GM23248 (cell line): ENCODE measurements at regions not wholly inside any gene's neighbourhood (a gene's known extent, or its start where the extent isn't known, plus 50 kb on each side); places are given as distances from the start of the nearest gene placed in this dataset.

ENCODE experiments used
- DNase-seq: peaks from one replicate; pipeline ENCODE4 v3.0.0-alpha.2; 2015
- H2AFZ ChIP-seq: fragments of 200-600 bp; sonication (generic); 2 replicates; pipeline ENCODE4 v1.6.1; 2016; ENCODE audit warnings: antibody characterized with exemption
- H3F3A ChIP-seq: fragments of 200-600 bp; sonication (generic); 2 replicates; pipeline ENCODE4 v1.6.1; 2016; ENCODE audit warnings: mild to moderate bottlenecking, antibody characterized with exemption, mixed run types; ENCODE audit not compliant: insufficient read depth
- H3K27ac ChIP-seq: fragments of 200-600 bp; sonication (generic); 2 replicates; pipeline ENCODE4 v1.5.1; 2016; ENCODE audit warnings: mild to moderate bottlenecking
- H3K27me3 ChIP-seq: fragments of 200-600 bp; sonication (generic); replicated peaks from 2 replicates; pipeline ENCODE4 v1.6.1; 2016; ENCODE audit warnings: mild to moderate bottlenecking; ENCODE audit not compliant: insufficient read depth
- H3K36me3 ChIP-seq: fragments of 200-600 bp; sonication (generic); 2 replicates; pipeline ENCODE4 v1.6.1; 2016; ENCODE audit warnings: low read depth, mild to moderate bottlenecking
- H3K4me1 ChIP-seq: fragments of 200-600 bp; sonication (generic); 2 replicates; pipeline ENCODE4 v1.6.1; 2016; ENCODE audit warnings: mild to moderate bottlenecking; ENCODE audit not compliant: insufficient read depth
- H3K4me2 ChIP-seq: fragments of 200-600 bp; sonication (generic); one replicate; pipeline ENCODE4 v1.6.1; 2016; ENCODE audit warnings: mild to moderate bottlenecking; ENCODE audit not compliant: unreplicated experiment
- H3K4me3 ChIP-seq: fragments of 200-600 bp; sonication (generic); 2 replicates; pipeline ENCODE4 v1.5.1; 2016; ENCODE audit warnings: mild to moderate bottlenecking
- H3K79me2 ChIP-seq: fragments of 200-600 bp; sonication (generic); 2 replicates; pipeline ENCODE4 v1.6.1; 2016; ENCODE audit warnings: mild to moderate bottlenecking; ENCODE audit not compliant: insufficient read depth
- H3K9ac ChIP-seq: fragments of 200-600 bp; sonication (generic); 2 replicates; pipeline ENCODE4 v1.6.1; 2016; ENCODE audit warnings: mild to moderate bottlenecking
- H3K9me2 ChIP-seq: fragments of 200-600 bp; sonication (generic); 2 replicates; pipeline ENCODE4 v1.6.1; 2016; ENCODE audit warnings: mixed run types, mild to moderate bottlenecking, moderate library complexity; ENCODE audit not compliant: insufficient read depth
- H3K9me3 ChIP-seq: fragments of 200-600 bp; sonication (generic); one replicate; pipeline ENCODE4 v1.6.1; 2017; ENCODE audit warnings: low read depth
- H4K20me1 ChIP-seq: fragments of 200-600 bp; sonication (generic); 2 replicates; pipeline ENCODE4 v1.6.0; 2016; ENCODE audit not compliant: insufficient read depth
- EZH2 ChIP-seq: fragments of 200-600 bp; sonication (generic); IDR thresholded peaks from 2 replicates; pipeline ENCODE4 v1.6.1; 2018; ENCODE audit warnings: antibody characterized with exemption, mild to moderate bottlenecking; ENCODE audit not compliant: insufficient read depth, poor library complexity, severe bottlenecking
- EZH2phosphoT487 ChIP-seq: fragments of 200-600 bp; sonication (generic); IDR thresholded peaks from 2 replicates; pipeline ENCODE4 v1.6.1; 2018; ENCODE audit warnings: antibody characterized with exemption, moderate library complexity, mild to moderate bottlenecking, low read depth; ENCODE audit not compliant: insufficient read depth
- WGBS, 2 experiments: methylation state at CpG; one replicate each; pipeline ENCODE4 v1.1.6; 2015 to 2017; ENCODE audit warnings: low lambda C conversion rate in 2 of 2, low coverage in 1 of 2; ENCODE audit errors: missing lambda C conversion rate in 2 of 2; 5-methylcytosine and 5-hydroxymethylcytosine counted together
- in situ Hi-C: fragments of 300-500 bp; cut with MboI; formaldehyde crosslinking; loops from 2 replicates; pipeline ENCODE4 v1.15.0; 2020

DNA sequence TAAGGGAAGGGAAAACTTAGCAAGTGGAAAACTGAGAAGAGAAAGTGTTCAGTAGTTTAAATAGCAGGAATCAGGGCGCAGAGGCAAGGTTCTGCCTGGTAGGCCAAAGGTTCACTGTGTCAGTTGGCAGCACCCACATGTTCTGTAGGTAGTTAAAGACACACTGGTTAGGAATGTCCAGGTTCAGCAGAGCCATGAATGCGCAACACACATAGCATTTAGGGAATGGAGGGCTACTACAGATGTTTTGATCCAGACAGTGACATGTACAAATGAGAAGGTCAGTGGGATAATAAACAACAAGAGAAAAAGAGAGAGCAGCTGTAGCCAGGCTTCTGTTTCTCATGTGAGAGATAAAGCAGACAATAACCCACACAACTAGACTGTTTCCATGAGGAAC lies 56.2 kb upstream of the ARHGAP42 start:
- H3K27ac ChIP-seq: no peak overlapping the region
- TF ChIP-seq EZH2phosphoT487 (no peak), EZH2 (no peak)
- H3K9ac ChIP-seq: no peak overlapping the region
- no peaks in the 10 kb centered on the region for H3K4me1 ChIP-seq
- H3K9me3 ChIP-seq: no peaks in the 10 kb centered on the region
- no peak for DNase-seq
- no peaks in the 10 kb centered on the region for H4K20me1 ChIP-seq
- in situ Hi-C loops: no loop called here
- H3F3A ChIP-seq: no peaks in the 10 kb centered on the region
- no peaks in the 10 kb centered on the region for H3K27me3 ChIP-seq
- H3K9me2 ChIP-seq: no peaks in the 10 kb centered on the region
- H3K36me3 ChIP-seq: no peaks in the 10 kb centered on the region
- H3K4me2 ChIP-seq: no peak overlapping the region
- 77 to 96% methylated on average over 2 of the region's 2 CpGs for WGBS, 2 experiments
- H2AFZ ChIP-seq: no peak overlapping the region
- H3K79me2 ChIP-seq: no peaks in the 10 kb centered on the region
- no peak overlapping the region for H3K4me3 ChIP-seq

DNA sequence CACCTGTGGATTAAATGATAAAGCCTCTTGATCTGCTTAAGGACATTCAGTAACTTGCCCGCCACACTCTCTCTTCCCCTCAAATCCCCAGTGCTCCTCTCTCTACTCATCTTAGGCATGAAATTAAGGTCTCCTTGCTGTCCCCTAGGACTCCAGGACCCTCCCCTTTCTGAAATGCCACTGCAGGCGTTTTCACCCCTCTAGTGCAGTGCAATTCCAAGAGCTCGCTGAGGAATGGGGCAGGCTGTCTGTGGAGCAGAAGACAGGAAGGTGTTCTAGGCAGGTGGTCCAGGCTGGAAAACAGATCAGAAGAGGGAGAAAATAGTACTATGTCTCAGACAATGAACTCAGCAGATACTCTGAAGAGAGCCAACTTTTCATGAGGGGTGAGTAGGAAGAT lies 55.8 kb upstream of the ARHGAP42 start:
- Histone ChIP-seq H3K9me3 (no peaks in the 10 kb centered on the region), H3K4me2 (no peak overlapping the region), H3K36me3 (no peaks in the 10 kb centered on the region), H3K9ac (no peak overlapping the region), H3K79me2 (no peaks in the 10 kb centered on the region), H3F3A (no peaks in the 10 kb centered on the region), H3K9me2 (no peaks in the 10 kb centered on the region), H3K4me1 (no peaks in the 10 kb centered on the region), H3K4me3 (no peak overlapping the region), H4K20me1 (no peaks in the 10 kb centered on the region), H3K27me3 (no peaks in the 10 kb centered on the region), H2AFZ (no peak overlapping the region), H3K27ac (no peak overlapping the region)
- no peak for DNase-seq
- TF ChIP-seq EZH2phosphoT487 (no peak), EZH2 (no peak)
- 55 to 67% methylated on average over 3 of the region's 3 CpGs for WGBS, 2 experiments
- in situ Hi-C loops: no loop called here

DNA sequence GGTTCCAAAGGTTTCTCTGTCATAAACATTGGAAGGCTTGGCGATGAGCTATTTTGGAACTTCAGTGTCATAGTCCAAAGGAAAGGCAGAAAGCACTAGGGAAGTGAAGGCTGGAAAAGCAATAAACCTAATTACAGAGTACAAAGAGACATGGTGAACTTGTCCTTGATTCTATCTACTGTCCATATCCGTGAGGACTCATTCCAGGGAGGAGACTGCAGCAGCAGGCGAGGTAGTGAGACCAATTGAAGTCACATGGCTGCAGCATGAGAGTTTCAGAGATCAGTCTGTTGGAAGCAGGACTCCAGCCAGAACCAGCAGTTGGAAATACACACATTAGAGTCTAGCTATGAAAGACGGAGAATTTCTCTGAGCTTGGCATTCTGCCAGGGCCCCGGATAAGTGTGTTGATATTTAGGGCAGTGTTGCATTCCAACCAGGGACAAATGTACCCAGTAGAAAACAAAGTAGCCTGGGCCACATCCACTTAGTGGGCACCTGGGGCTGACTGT lies 54.1 kb upstream of the ARHGAP42 start:
- Histone ChIP-seq H3K4me1 (no peaks in the 10 kb centered on the region), H3K27me3 (no peaks in the 10 kb centered on the region), H3K4me2 (no peak overlapping the region), H3F3A (no peaks in the 10 kb centered on the region), H2AFZ (no peak overlapping the region), H3K9ac (no peak overlapping the region), H3K79me2 (no peaks in the 10 kb centered on the region), H4K20me1 (no peaks in the 10 kb centered on the region), H3K4me3 (no peak overlapping the region), H3K27ac (no peak overlapping the region), H3K36me3 (no peaks in the 10 kb centered on the region), H3K9me2 (no peaks in the 10 kb centered on the region), H3K9me3 (no peaks in the 10 kb centered on the region)
- DNase-seq: peak; percentile 12
- in situ Hi-C loops: no loop called here
- TF ChIP-seq EZH2phosphoT487 (no peak), EZH2 (no peak)
- WGBS, 2 experiments: 7 to 14% methylated on average over 5 of the region's 5 CpGs

DNA sequence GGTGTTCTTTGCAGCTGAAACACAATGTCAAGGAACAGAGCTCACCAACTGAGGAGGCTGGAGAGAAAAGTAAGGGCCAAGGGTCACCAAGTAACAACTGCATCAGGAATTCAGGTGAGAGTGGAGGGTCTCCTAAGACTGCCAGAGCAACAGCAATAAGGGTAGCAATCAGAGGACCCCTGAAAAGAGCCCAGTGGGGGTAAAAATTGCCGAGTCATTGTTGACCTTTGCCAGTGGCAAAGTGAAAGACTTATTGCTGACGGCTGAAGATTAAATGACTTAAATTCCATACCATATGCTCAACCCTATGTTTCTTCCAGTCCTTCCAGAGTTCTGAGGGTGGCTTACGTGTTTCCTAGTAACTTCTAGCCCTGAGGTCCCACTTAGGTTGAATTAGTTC lies 51.9 kb upstream of the ARHGAP42 start:
- Histone ChIP-seq H3F3A (no peaks in the 10 kb centered on the region), H3K9me3 (no peaks in the 10 kb centered on the region), H2AFZ (no peak overlapping the region), H3K27ac (no peak overlapping the region), H3K27me3 (no peaks in the 10 kb centered on the region), H3K9ac (no peak overlapping the region), H3K4me3 (no peak overlapping the region), H3K4me2 (no peak overlapping the region), H3K9me2 (no peaks in the 10 kb centered on the region), H3K36me3 (no peaks in the 10 kb centered on the region), H3K4me1 (no peaks in the 10 kb centered on the region), H4K20me1 (no peaks in the 10 kb centered on the region), H3K79me2 (no peaks in the 10 kb centered on the region)
- TF ChIP-seq EZH2phosphoT487: no peak
- TF ChIP-seq EZH2: no peak
- in situ Hi-C loops: no loop called here
- 44 to 60% methylated on average over 3 of the region's 3 CpGs for WGBS, 2 experiments
- no peak for DNase-seq

- in situ Hi-C loops: no loop called here
- no peak for DNase-seq
- Histone ChIP-seq H3K9me2 (no peaks in the 10 kb centered on the region), H3K4me1 (no peaks in the 10 kb centered on the region), H3K9me3 (no peaks in the 10 kb centered on the region), H3K27me3 (no peaks in the 10 kb centered on the region), H3K9ac (no peak overlapping the region), H3K27ac (no peak overlapping the region), H4K20me1 (no peaks in the 10 kb centered on the region), H3K36me3 (no peaks in the 10 kb centered on the region), H3K4me2 (no peak overlapping the region), H3F3A (no peaks in the 10 kb centered on the region), H3K79me2 (no peaks in the 10 kb centered on the region), H2AFZ (no peak overlapping the region), H3K4me3 (no peak overlapping the region)
- 68 to 70% methylated on average over 3 of the region's 3 CpGs for WGBS, 2 experiments
- TF ChIP-seq EZH2phosphoT487 (no peak), EZH2 (no peak)
Measured at GRCh38 chr11:100636536-100636935, 50.6 kb upstream of the ARHGAP42 start.
